ENCODE measurements at regions not wholly inside any gene's neighbourhood (a gene's known extent, or its start where the extent isn't known, plus 50 kb on each side); places are given as distances from the start of the nearest gene placed in this dataset.
"Not testable (repeated sequence)": the region's sequence is repeated elsewhere in the genome, so short reads cannot be mapped to it uniquely, and the experiment has no call there.

- DNase-seq (ENCODE audit: low spot score), result peak; percentile 13
These were observed 2112.9 kb upstream of the WWC1 start for GRCh38 chr5:166178411-166179080.

GRCh38 chr5:166185185-166185584 lies 2106.3 kb upstream of the WWC1 start:
- DNase-seq (ENCODE audit: low spot score), result no peak

GRCh38 chr5:166188501-166189325 lies 2102.7 kb upstream of the WWC1 start:
- DNase-seq (ENCODE audit: low spot score), result no peak

- no peak for DNase-seq (ENCODE audit: low spot score)
These were observed 2098.7 kb upstream of the WWC1 start for GRCh38 chr5:166192696-166193095.

DNA sequence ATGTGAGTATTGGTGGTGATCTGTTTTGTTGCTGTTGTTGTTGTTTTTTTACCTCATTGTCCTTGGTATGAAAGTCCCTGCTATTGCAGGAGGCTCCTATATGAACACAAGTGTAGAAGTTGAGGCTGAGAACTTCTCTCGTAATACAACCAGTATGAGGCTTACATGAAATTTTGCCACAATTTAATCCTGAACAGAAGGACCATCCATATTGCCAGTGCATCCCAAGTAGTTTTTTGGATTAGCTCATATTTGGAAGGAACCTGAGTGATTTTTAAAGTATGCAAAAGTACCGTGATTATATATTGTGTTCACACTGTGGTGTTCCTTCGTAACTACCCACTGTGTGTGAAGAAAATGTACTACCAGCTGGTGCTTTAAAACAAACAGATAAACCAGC lies 2095.5 kb upstream of the WWC1 start:
- DNase-seq (ENCODE audit: low spot score), result no peak

DNA sequence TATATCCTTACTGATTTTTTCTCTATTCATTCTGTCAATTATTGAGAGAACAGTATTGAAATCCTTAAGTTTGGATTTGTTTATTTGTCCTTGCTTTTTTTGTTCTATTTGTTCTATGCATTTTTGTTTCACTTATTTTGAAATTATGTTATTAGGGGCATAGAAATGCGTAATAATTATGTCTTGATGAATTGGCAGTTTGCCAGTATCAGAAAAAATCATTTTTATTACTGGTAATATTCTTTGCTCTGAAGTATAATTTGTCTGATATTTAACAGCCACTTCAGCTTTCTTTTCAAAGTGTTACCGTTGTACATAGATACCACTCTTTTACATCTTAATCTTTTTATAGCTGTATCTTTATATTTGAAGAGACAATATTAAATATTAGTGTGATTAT lies 2090.9 kb upstream of the WWC1 start:
- DNase-seq (ENCODE audit: low spot score), result no peak

DNA sequence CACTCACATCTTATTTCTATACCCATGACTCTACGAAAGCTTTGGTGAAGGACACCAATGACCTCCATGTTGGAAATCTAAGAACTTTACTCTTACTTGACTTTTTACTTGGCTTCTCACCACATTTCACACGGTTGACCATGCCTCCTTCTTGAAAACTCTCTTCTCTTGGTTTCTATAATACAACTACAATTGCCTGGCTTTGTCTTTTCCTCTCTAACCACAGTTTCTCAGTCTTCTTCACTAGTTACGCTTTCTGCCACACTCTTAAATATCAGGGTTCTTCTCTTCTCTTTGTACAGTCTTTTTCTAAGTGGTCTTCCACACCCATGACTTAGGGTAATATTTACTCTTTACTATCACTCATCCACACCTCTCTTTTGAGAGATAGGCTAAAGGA lies 2079.8 kb upstream of the WWC1 start:
- no peak for DNase-seq (ENCODE audit: low spot score)

DNA sequence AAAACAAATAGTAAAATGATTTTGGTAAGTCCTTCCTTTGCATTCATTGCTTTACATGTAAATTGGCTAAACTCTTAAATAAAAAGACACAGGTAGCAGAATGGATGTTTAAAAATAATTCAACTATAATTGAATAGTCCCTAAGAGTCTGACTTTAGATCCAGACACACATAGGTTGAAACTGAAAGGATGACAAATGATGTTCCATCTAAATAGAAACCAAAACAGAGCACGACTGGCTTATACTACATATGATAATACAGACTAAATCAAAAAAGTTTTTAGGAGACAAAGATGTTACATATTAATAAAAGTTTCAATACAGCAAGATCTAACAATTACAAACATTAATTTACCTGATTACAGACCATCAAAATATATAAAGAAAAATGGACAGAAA lies 2055.1 kb upstream of the WWC1 start:
- no peak for DNase-seq (ENCODE audit: low spot score)

DNA sequence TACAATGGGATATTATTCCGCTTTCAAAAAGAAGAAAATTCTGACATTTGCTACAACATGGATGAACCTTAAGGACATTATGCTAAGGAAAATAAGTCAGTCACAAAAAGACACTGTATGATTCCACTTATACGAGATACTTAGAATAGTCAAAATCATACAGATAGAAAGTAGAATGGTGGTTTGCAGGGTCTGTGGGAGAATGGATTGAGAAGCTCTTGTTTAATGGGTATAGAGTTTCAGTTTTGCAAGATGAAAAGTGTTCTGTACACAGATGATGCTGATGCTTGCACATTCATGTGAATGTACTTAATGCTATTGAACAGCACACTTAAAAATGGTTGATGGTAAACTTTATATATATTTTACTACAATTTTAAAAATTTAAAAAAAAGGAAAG lies 2050.7 kb upstream of the WWC1 start:
- DNase-seq (ENCODE audit: low spot score), result no peak

GRCh38 chr5:166245556-166245955 lies 2045.9 kb upstream of the WWC1 start:
- DNase-seq (ENCODE audit: low spot score), result no peak

- no peak for DNase-seq (ENCODE audit: low spot score)
These were observed 2039.7 kb upstream of the WWC1 start for GRCh38 chr5:166251786-166252185.

GRCh38 chr5:166257661-166258060 lies 2033.8 kb upstream of the WWC1 start:
- no peak for DNase-seq (ENCODE audit: low spot score)

DNA sequence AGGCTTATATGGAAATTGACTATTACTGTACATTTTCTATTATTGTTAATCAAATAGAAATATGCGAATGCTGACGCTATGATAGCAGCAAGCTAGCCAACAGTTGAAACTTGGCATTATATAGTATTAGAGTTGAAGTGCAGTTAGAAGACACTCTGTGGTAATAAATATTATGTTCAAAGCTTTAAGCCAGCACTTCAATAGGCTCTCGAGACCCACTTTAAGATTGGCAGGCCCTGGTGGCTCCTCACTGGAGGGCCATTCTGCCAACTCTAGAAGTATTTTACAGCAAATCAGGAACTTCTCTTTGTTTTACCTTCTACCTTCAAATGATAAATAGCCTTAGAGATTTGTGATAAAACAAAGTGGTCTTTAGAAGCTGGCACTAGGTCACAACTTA lies 2029.0 kb upstream of the WWC1 start:
- no peak for DNase-seq (ENCODE audit: low spot score)

- no peak for DNase-seq (ENCODE audit: low spot score)
These were observed 2023.5 kb upstream of the WWC1 start for GRCh38 chr5:166267907-166268306.

DNA sequence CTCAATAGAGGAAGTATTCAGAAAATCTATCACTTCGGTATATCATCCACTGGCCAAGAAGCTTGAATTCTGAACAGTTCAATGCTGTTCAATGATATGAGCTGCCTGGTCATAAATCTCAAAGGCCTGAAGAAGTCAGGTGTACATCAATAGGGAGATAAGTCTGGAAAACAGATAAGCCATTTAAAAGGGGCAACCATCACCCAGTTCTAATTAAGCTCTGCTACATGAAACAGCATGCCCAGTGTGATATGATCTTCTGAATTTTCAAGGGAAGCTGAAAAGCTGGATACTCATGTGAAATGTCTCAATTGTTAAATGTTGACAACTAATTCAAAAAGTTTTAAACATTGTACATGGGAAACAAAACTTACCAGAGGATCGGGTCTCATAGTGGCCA lies 2020.7 kb upstream of the WWC1 start:
- no peak for DNase-seq (ENCODE audit: low spot score)

DNA sequence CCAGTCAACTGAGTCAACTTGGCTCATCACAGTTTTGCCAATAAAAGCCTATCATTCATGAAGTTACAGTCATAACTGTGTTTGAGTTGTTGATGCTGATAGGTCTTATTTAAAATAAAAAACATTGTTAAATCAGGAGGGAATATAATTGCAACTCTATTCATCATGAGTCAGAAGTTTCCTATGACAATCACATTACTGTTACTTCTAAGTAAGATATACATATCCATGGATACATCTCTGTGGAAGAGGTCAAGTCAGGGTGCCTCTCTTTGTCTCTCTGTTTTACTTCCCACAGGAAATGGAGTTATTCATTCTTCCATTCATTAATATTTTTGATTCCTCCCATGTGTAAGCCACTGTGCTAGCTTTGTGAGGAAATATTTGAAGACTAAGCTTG lies 2015.4 kb upstream of the WWC1 start:
- DNase-seq (ENCODE audit: low spot score), result no peak

DNA sequence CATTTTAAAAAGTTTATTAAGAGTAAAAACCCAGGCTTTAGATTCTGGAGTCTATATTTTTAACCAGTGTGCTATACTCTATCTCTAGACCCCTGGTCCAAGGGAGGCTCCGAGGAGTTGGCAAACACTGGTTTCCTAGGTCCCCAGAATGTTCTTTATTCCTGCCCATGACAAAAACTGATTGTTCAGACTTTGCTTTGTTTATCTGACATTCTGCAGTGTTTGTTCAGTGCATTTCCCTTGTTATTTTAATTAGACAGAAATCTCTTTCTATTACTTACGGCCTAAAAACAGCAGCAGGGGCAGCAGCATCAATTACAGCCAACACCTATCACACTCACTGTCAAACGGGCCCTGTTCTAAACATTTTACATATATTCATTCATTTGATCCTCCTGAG lies 2011.6 kb upstream of the WWC1 start:
- DNase-seq (ENCODE audit: low spot score), result no peak

DNA sequence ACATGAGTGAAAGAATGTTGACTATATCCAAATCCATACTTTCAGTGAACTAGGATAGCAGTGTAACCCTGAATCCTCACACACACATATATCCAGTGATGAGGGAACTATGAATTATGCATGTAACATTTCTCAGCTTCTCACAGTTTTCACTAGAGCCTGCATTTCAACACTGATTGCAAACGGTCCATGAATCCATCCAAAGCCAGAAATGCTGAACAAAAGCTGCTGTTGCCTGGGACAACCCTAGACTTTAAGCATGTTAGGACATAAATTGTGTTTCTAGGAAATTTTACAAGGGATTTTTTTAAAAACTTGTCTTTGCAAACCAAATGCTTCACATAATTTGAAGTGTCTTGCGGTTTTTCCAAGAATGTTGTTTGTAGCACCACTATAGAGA lies 2010.0 kb upstream of the WWC1 start:
- peak; percentile 16 for DNase-seq (ENCODE audit: low spot score)

GRCh38 chr5:166282939-166283338 lies 2008.5 kb upstream of the WWC1 start:
- DNase-seq (ENCODE audit: low spot score), result no peak

GRCh38 chr5:166285361-166285760 lies 2006.1 kb upstream of the WWC1 start:
- no peak for DNase-seq (ENCODE audit: low spot score)

DNA sequence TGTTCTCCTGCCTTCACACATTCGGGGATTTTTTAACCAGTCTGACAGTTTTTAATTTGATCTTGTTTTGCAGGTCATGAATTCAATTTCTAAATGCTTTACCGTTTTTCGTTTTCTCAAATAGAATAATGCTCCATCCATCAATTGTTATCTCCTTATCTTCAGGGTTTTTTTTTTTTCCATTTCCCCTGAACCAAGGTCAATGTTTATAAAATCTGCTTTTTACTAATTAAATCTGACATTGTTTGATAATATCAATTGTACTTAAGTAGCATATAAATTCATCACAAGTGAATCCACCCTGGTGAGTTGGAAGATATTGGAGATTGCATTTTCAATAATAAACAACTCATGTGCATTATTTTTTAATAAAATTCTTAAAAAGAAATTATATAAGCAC lies 2004.6 kb upstream of the WWC1 start:
- DNase-seq (ENCODE audit: low spot score), result no peak

GRCh38 chr5:166287866-166288265 lies 2003.6 kb upstream of the WWC1 start:
- no peak for DNase-seq (ENCODE audit: low spot score)

DNA sequence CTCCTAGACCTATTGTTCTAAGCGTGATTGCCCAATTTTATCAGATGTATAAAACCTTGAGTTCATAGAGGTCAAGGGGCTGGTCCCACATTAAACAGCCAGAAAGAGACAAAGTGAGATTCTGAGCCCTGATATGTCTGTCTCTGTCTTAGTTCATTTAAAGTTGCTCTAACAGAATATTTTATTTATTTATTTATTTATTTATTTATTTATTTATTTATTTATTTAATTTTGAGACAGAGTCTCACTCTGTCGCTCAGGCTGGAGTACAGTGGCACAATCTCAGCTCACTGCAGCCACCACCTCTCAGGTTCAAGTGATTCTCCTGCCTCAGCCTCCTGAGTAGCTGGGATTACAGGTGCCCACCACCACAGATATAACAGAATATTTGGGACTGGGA lies 1999.6 kb upstream of the WWC1 start:
- DNase-seq (ENCODE audit: low spot score), result not testable (repeated sequence)

DNA sequence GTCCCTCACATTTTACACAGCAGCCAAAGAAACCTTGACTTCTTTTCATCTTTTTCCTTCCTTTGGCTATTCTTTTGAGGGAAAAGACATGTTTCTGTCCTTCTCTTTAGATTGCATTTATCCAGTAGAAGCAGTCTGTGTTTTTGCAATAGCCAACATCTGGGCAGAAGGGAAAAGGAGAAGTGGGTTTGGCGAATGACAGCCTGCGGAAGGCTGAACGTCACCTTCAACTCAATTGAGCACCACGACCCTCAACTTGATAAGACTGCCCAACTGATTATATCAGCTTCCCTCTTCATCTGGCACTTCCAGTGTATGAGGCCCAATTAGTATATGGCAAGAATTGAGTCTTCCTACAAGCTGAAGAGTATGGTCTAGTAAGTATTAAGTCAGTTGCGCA lies 1997.6 kb upstream of the WWC1 start:
- no peak for DNase-seq (ENCODE audit: low spot score)
